ENCODE measurements at regions not wholly inside any gene's neighbourhood (a gene's known extent, or its start where the extent isn't known, plus 50 kb on each side); places are given as distances from the start of the nearest gene placed in this dataset.

DNA sequence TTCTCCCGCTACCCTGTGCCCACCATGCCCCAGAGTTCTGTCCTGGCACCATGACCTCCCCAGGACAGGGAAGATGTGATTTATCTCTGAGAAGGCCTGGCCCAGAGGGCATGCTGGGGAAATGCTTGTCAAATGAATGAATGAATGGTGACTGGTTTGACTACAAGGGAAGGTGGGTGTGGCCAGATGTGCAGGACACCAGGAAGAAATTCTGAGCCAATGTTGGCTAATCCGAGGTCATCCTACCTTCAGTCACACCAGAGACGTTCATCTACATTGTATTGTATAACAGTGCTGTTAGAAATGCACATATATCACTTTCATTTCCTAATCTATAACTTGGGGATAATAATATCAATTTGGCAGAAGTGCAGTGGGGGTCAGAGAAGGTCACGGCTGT lies 138.4 kb downstream of the FAM43A start:
- DNase-seq = no peak
- no peaks in the 10 kb centered on the region for H3K36me3 Mint-ChIP-seq
- peaks cover 0 to 2% (median 0%) of the 10 kb centered on the region in 6 donors for H3K9me3 Mint-ChIP-seq
- H3K27me3 Mint-ChIP-seq (ENCODE audit: low read depth in 3 of 3) = peaks cover 2 to 5% (median 3%) of the 10 kb centered on the region in 3 donors
- H3K27ac Mint-ChIP-seq = no peak overlapping the region
- H3K4me3 Mint-ChIP-seq = no peak overlapping the region
- H3K4me1 Mint-ChIP-seq = no peaks in the 10 kb centered on the region

DNA sequence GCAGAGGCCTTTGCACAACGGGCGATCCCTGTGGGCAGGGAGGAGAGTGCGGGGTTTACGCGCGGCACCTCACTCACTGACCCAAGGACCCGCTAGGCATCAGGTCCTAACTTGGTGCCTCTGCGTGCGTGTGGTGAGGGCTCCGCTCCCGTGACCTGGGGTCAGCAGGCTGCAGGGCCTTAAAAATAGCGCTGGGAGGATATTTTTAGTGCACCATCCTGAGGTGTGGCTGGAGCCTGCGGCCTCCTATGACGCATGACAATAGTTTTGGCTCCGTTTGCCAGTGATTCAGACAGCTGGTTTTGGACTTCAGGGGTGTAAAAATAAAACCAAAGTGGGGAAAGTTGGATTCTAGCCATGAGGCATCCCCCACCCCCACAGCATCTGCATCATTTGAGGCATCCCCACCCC lies 139.0 kb downstream of the FAM43A start:
- Mint-ChIP-seq H3K27ac (no peak overlapping the region), H3K4me3 (no peak overlapping the region), H3K4me1 (no peaks in the 10 kb centered on the region), H3K27me3 (ENCODE audit: low read depth in 3 of 3) (peaks cover 2 to 6% (median 3%) of the 10 kb centered on the region in 3 donors), H3K36me3 (no peaks in the 10 kb centered on the region), H3K9me3 (peaks cover 0 to 2% (median 0%) of the 10 kb centered on the region in 6 donors)
- no peak for DNase-seq

DNA sequence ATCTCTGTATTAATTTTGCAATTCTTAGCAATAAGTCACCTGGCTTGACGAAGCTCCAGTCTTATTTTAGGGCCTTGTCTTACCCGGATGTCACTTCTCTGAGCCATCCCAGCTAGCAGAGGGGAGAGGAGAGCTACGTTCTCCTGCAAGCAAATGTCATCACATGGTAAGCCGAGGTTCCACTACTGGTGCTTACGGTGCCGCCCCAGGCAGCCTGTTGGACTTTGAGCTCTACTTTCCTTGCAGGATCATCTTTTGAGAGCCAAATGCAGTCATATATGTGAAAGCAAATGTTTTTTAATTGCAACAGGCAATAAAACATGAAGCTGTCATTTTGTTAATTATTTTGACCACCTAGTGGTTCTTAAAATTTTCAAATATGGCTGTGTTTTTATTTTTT lies 140.9 kb downstream of the FAM43A start:
- no peaks in the 10 kb centered on the region for H3K4me1 Mint-ChIP-seq
- no peak for DNase-seq
- H3K27ac Mint-ChIP-seq = no peak overlapping the region
- peaks cover 0 to 2% (median 0%) of the 10 kb centered on the region in 3 donors for H3K27me3 Mint-ChIP-seq (ENCODE audit: low read depth in 3 of 3)
- peaks cover 0 to 2% (median 0%) of the 10 kb centered on the region in 6 donors for H3K9me3 Mint-ChIP-seq
- H3K36me3 Mint-ChIP-seq = no peaks in the 10 kb centered on the region
- no peak overlapping the region for H3K4me3 Mint-ChIP-seq

DNA sequence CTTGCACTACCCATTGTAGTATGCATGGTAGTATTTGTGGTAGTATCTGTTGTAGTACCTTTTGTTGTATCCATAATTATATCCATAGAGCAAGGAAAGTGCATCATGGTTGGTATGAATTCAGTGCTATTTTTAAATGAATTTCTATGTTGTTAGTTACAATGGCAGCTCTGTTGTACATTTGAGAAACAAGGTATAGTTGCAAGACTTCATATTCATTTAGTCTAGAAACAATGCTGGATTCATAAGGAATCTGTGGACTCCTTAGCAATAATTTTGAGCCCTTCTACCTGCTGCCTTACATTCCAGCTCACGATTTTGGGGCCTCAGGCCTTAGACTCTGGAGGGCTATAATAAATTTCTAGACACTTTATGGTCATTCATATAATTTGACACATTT lies 141.8 kb downstream of the FAM43A start:
- Mint-ChIP-seq H3K36me3 (no peaks in the 10 kb centered on the region), H3K27me3 (ENCODE audit: low read depth in 3 of 3) (peaks cover 0 to 2% (median 0%) of the 10 kb centered on the region in 3 donors), H3K27ac (no peak overlapping the region), H3K4me3 (no peak overlapping the region), H3K9me3 (peaks cover 0 to 2% (median 0%) of the 10 kb centered on the region in 6 donors), H3K4me1 (no peaks in the 10 kb centered on the region)
- DNase-seq = no peak

DNA sequence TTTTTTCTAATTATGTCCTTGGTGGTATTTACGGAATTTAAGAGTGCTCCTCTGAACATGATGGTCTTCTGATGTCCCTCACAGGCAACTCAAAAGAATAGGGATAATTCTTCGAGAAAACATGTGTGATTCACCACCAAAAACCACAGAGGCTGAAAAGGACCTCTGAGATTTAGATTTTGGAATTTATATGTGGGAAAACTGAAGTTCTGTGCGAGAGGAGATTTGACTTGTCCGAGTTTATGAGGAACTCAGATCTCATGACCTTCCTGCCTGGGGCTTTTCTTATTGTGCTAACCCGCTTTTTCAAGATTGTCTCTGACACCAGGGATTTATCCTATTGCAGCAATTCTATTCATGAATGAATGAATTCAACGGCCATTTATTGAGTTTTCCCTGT lies 142.4 kb downstream of the FAM43A start:
- no peaks in the 10 kb centered on the region for H3K4me1 Mint-ChIP-seq
- no peak overlapping the region for H3K27ac Mint-ChIP-seq
- H3K4me3 Mint-ChIP-seq = no peak overlapping the region
- H3K9me3 Mint-ChIP-seq = no peaks in the 10 kb centered on the region
- no peak for DNase-seq
- H3K36me3 Mint-ChIP-seq = no peaks in the 10 kb centered on the region
- H3K27me3 Mint-ChIP-seq (ENCODE audit: low read depth in 3 of 3) = peaks cover 0 to 2% (median 0%) of the 10 kb centered on the region in 3 donors

DNA sequence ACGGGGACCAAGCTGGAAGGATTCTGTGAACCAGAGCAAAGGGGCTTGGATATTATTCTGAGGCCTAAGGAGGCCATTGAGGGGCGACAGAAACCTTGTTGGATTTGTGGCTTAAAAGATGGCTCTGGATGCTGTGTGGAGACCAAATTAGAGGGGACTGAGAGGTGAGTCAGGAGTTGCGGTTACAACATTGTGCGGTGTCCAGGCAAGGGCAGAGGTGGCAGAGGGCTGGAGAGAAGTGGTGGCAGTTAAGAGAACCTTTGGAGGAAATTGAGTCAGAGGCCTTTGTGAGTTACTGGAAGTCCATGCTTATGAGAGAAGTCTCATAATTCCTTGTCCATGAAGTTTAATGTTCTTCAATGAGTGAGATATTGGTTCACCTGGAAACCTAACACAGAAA lies 143.2 kb downstream of the FAM43A start:
- H3K9me3 Mint-ChIP-seq = no peaks in the 10 kb centered on the region
- H3K27me3 Mint-ChIP-seq (ENCODE audit: low read depth in 3 of 3) = peaks cover 0 to 4% (median 1%) of the 10 kb centered on the region in 3 donors
- no peaks in the 10 kb centered on the region for H3K36me3 Mint-ChIP-seq
- no peak overlapping the region for H3K27ac Mint-ChIP-seq
- no peak for DNase-seq
- H3K4me3 Mint-ChIP-seq = no peak overlapping the region
- H3K4me1 Mint-ChIP-seq = no peaks in the 10 kb centered on the region

DNA sequence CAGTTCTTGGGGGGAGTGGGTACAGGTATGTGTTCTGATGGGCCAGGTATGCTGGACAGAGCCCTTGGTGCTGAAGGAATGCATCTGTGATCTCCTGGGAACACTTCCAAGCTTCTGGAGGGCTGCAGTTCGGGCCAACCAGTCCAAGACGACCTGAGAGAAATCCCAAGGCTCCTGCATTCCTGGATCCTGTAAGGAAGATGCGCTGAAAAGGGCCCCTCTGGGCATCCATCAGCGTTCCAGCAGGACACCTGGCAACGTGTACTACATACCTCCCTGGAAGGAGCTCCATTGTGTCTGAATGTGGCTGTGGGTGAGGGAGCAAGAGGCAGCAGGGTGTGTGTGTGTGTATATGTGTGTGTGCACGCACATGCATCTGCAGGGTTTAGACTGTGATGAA lies 144.7 kb downstream of the FAM43A start:
- DNase-seq = no peak
- no peak overlapping the region for H3K27ac Mint-ChIP-seq
- H3K9me3 Mint-ChIP-seq = no peaks in the 10 kb centered on the region
- no peak overlapping the region for H3K4me3 Mint-ChIP-seq
- peaks cover 0 to 5% (median 1%) of the 10 kb centered on the region in 3 donors for H3K27me3 Mint-ChIP-seq (ENCODE audit: low read depth in 3 of 3)
- H3K36me3 Mint-ChIP-seq = no peaks in the 10 kb centered on the region
- H3K4me1 Mint-ChIP-seq = no peaks in the 10 kb centered on the region

DNA sequence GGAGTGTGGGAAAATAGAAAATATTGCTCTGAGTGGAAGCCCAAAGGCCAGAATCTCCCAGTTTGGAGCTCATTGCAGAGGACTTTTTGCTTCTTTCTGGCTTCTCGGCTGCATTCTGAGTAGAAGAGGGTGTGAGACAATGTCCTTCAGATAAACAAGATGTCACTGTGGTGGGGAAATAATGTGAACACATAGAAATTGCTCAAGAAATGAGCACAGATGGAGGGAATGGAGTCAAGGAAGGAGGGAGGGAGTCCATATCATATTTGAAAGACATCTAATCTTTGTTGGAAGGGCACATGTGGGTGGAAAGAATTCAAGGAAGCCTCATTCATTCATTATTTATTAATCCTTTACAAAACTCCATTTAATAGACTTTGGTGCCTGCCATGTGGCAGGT lies 145.3 kb downstream of the FAM43A start:
- no peak overlapping the region for H3K4me3 Mint-ChIP-seq
- no peak overlapping the region for H3K27ac Mint-ChIP-seq
- H3K27me3 Mint-ChIP-seq (ENCODE audit: low read depth in 3 of 3) = peaks cover 0 to 6% (median 2%) of the 10 kb centered on the region in 3 donors
- no peaks in the 10 kb centered on the region for H3K4me1 Mint-ChIP-seq
- H3K36me3 Mint-ChIP-seq = no peaks in the 10 kb centered on the region
- no peaks in the 10 kb centered on the region for H3K9me3 Mint-ChIP-seq
- DNase-seq = no peak

DNA sequence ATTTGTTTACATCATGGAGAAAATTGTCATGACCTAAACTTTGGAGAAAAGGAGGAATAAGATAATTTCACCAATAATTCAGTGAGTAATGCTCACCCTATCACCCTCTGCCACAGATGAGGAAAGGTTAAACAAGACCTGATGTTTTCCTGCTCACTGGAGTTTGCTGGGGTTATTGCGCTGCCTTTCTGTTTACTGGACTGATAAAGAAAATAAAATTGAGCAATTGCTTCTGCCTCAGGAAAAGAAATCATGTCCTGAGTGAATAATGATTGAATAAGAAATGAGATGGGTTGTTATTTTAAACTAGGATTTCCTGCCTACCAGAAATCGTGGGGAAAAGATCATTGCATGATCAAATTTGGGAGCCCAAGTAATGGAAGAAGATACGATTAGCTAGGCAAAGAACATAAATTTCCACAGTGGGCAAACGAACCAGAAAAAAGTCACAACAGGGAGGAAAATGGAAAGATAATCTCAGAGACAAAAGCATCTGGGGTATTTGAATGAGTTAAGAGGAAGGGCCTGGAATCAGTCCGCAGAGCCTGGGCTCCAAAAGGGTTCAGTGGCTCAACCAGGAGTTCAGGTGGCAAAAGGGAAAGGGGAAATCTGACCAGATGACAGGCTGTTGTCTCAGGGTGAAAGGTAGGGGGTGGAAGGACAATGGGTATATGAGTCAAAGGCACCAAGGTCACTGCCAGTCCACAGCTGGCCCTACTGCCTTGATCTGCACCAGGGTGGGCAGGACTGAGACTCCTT lies 146.8 kb downstream of the FAM43A start:
- Mint-ChIP-seq H3K27me3 (ENCODE audit: low read depth in 3 of 3) (peaks cover 0 to 10% (median 3%) of the 10 kb centered on the region in 3 donors), H3K27ac (no peak overlapping the region), H3K9me3 (no peaks in the 10 kb centered on the region), H3K4me3 (no peak overlapping the region), H3K36me3 (no peaks in the 10 kb centered on the region), H3K4me1 (no peaks in the 10 kb centered on the region)
- DNase-seq = no peak

DNA sequence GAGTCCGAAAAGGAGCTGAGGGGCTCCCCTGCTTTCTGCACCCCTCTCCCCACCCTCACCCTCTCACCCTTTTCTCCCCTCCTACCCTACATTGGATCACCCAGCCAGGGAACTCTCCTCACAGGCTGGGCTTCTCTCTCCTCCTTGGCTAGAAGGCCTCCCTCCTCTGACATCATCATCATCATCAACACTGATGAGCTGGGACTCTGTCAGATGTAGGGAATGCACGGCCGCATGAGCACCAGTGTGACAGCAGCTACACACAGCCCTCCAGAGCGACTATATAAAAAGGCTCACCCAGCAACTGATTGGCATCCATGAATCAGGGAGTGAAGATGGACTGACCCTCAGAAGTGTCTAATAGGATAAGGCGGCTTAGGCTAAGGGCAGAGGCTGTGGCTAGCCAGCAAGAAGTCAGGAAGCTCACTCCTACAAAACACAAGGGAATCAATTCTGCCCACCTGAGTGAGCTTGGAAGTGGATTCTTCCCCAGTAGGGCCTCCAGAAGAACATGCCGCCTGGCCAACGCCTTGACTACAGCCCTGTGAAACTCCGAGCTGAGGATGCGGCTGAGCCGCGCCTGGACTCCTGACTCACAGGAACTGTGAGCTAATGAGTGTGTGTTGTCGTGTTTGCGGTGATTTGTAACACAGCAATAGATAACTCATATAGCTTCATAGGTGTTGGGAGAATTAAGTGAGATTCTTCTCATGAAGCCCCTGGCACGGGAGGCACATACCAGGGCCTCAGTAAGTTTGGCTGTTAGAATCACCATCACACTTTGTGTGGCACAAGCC lies 147.6 kb downstream of the FAM43A start:
- H3K9me3 Mint-ChIP-seq = no peaks in the 10 kb centered on the region
- no peaks in the 10 kb centered on the region for H3K4me1 Mint-ChIP-seq
- no peak overlapping the region for H3K4me3 Mint-ChIP-seq
- no peak overlapping the region for H3K27ac Mint-ChIP-seq
- H3K36me3 Mint-ChIP-seq = no peaks in the 10 kb centered on the region
- H3K27me3 Mint-ChIP-seq (ENCODE audit: low read depth in 3 of 3) = peaks cover 0 to 10% (median 3%) of the 10 kb centered on the region in 3 donors
- no peak for DNase-seq

DNA sequence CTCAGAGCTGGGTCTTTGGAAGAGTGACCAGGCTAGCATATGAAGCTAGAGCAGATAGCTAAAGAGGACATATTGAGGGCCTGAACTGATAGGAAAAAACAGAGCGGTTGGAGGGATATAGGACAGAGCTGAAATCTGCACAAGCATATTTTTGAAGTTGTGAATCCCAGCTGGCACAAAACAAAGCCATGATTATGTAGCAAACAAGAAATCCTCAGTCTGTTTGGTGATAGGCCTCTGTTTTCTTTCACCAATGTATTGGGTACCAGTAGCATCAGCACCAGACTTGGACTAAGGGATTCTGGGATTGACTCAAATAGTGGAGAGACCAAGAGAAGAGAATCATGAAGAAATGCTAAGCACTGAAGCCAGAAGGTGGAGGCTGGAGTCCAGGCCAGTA lies 151.0 kb downstream of the FAM43A start:
- H3K27me3 Mint-ChIP-seq (ENCODE audit: low read depth in 3 of 3) = peaks cover 0 to 11% (median 6%) of the 10 kb centered on the region in 3 donors
- DNase-seq = no peak
- no peak overlapping the region for H3K27ac Mint-ChIP-seq
- H3K4me3 Mint-ChIP-seq = no peak overlapping the region
- no peaks in the 10 kb centered on the region for H3K9me3 Mint-ChIP-seq
- no peaks in the 10 kb centered on the region for H3K36me3 Mint-ChIP-seq
- peaks cover 9 to 13% of the 10 kb centered on the region in 2 donors for H3K4me1 Mint-ChIP-seq

DNA sequence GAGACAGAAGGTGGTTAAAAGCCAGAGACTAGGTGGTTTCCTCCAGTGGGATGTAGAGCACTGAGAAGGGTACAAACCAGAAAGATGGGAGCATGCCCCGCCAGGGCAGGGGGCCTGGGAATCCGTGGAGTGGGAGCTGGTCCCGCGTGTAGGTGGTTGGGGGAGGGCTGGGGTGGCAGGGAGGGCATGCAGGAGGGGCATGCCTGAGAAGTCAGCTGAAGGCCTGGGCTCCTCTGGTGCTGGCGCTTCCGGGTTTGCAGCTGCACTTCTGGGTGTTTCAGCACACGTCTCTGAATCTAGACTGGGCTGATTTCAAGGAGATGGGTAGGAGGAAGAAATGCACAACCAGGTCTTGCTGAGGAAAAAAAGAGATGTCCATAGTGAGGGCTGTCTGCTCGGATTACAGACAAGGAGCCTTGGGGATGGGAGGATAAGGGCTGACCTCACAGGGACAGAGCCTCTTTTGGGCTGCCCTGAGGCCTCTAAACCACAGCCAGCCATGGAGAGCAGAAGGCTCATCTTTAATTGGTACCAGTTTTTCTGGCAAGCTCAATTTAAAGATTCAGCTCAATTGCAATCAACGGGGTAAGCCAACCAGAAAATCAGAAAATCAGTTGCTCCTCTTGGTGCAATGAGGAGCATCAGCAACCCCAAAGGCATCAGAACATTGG lies 151.9 kb downstream of the FAM43A start:
- no peak for DNase-seq
- Mint-ChIP-seq H3K4me1 (peaks cover 11 to 22% of the 10 kb centered on the region in 2 donors), H3K27me3 (ENCODE audit: low read depth in 3 of 3) (peaks cover 0 to 12% (median 6%) of the 10 kb centered on the region in 3 donors), H3K9me3 (no peaks in the 10 kb centered on the region), H3K27ac (no peak overlapping the region), H3K4me3 (no peak overlapping the region), H3K36me3 (no peaks in the 10 kb centered on the region)

DNA sequence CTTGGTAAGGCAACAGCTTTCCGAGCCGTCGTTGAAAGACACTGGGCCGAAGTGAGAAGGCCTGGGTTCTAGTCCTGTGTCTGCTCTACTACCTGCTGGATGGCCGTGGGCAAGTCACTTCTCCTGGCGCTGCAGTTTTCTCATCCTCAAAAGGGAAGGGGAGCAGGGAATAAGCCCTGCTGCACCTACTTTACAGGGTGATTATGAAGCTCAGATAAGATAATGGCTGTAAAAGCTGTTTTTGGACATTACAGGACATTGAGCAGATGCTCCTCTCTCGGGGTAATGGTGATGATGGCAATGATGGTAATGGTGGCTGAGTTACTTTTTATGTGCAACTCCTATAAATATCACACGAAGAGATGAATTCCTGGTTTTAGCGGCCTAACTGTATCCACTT lies 152.6 kb downstream of the FAM43A start:
- Mint-ChIP-seq H3K4me1 (peaks cover 11 to 22% of the 10 kb centered on the region in 2 donors), H3K4me3 (no peak overlapping the region), H3K36me3 (no peaks in the 10 kb centered on the region), H3K27ac (no peak overlapping the region), H3K9me3 (peaks cover 0 to under 1% (median 0%) of the 10 kb centered on the region in 6 donors), H3K27me3 (ENCODE audit: low read depth in 3 of 3) (peaks cover 0 to 13% (median 6%) of the 10 kb centered on the region in 3 donors)
- no peak for DNase-seq
